ENCODE measurements at regions not wholly inside any gene's neighbourhood (a gene's known extent, or its start where the extent isn't known, plus 50 kb on each side); places are given as distances from the start of the nearest gene placed in this dataset.

DNA sequence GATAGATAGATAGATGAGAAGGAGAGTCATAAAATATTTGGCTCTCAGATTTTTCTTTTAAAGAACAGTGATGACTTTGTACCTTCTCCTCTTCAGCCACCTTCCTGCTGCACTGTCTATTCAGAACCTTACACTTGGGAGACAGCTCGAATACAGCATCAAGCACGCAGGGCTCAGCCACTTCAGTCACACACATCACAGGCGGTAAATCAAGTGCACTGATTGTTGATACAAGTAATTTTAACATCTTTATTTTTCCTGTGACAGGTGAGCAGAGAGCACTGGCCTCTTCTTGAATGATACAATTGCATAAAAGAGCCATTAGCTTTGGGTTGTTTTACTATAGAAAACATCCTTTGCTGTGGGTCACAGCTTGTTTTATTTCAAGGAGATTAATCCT lies 1118.5 kb upstream of the EYS start:
- Histone ChIP-seq H3K4me3 (ENCODE audit: low read depth, low read length) (no peak overlapping the region), H3K27me3 (replicated peaks) (no peaks in the 10 kb centered on the region), H3K36me3 (replicated peaks) (no peaks in the 10 kb centered on the region), H3K27ac (no peak overlapping the region)
- TF ChIP-seq, protein P1, sequence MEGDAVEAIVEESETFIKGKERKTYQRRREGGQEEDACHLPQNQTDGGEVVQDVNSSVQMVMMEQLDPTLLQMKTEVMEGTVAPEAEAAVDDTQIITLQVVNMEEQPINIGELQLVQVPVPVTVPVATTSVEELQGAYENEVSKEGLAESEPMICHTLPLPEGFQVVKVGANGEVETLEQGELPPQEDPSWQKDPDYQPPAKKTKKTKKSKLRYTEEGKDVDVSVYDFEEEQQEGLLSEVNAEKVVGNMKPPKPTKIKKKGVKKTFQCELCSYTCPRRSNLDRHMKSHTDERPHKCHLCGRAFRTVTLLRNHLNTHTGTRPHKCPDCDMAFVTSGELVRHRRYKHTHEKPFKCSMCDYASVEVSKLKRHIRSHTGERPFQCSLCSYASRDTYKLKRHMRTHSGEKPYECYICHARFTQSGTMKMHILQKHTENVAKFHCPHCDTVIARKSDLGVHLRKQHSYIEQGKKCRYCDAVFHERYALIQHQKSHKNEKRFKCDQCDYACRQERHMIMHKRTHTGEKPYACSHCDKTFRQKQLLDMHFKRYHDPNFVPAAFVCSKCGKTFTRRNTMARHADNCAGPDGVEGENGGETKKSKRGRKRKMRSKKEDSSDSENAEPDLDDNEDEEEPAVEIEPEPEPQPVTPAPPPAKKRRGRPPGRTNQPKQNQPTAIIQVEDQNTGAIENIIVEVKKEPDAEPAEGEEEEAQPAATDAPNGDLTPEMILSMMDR (IDR thresholded peaks at IDR 0.05; ENCODE audit: low read depth, low read length, missing control alignments): no peak
- no peak for DNase-seq
- in situ Hi-C loops (cut with HindIII; ENCODE audit: low pct_ligation_motif_present, low sequenced_read_pairs): no loop called here

DNA sequence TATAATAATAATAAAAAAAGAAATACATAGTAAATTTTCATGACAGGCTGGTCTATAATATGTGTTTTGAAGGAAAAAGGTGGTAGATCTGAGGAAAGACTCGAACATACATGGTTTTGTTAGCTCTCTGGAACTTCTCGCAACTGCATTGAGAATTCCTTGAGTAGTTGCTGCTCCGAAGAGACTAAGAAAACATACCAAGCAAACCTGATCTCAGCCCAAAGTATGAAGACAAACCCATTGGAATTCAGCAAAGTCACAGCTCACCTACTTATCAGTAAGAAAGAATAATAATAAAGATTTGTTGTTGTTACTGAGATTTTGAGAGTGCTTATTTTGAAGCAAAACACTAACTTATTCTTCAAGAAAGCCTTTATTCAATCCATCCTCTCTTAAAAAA lies 1107.1 kb upstream of the EYS start:
- DNase-seq: no peak

DNA sequence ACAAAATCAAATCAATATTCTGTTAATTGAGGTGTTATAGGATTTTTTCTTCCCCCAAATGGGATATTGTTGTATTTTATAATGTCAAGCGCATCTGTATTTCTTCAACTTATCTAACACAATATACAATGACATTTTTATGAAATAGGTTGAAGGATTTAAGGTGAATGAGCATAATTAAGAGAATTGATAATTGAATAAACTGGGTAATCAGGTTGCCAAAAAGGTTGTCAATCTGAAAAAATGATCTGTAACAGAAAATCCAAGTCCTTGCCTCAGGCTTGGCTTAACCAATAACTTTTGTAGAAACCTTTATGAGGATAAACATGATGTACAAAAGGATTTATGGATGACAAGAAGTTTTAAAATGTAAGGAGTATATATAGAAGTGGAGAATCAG lies 1101.7 kb upstream of the EYS start:
- Histone ChIP-seq H3K27me3 (replicated peaks) (no peaks in the 10 kb centered on the region), H3K36me3 (replicated peaks) (no peaks in the 10 kb centered on the region), H3K27ac (no peak overlapping the region), H3K4me3 (ENCODE audit: low read depth, low read length) (no peak overlapping the region)
- in situ Hi-C loops (cut with HindIII; ENCODE audit: low pct_ligation_motif_present, low sequenced_read_pairs): no loop called here
- no peak for DNase-seq
- TF ChIP-seq, protein P1 (IDR thresholded peaks at IDR 0.05; ENCODE audit: low read depth, low read length, missing control alignments): no peak

More for the DNA sequence above, 1107.1 kb upstream of the EYS start:
- H3K27ac ChIP-seq: no peak overlapping the region
- TF ChIP-seq, protein P1 (IDR thresholded peaks at IDR 0.05; ENCODE audit: low read depth, low read length, missing control alignments): no peak
- no peaks in the 10 kb centered on the region for H3K27me3 ChIP-seq (replicated peaks)
- no peaks in the 10 kb centered on the region for H3K36me3 ChIP-seq (replicated peaks)
- in situ Hi-C loops (cut with HindIII; ENCODE audit: low pct_ligation_motif_present, low sequenced_read_pairs): no loop called here
- no peak overlapping the region for H3K4me3 ChIP-seq (ENCODE audit: low read depth, low read length)

DNA sequence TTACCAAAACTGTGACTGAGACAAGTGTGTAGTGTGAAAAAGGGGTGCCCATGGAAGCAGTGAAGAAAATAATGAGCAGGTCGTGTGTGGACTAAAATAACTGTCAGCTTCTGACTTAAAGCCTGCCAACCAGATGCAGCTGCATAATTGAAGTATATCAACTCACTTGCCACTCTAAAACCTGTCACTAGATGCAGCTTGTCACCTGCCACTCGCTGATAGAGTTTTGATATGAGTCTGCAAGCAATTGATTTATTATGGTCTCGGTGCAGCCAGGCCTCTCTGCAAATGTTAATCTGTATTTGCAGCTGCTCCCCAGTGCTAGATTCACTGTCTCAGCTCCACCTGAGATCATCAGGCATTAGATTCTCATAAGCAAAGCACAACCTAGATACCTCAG lies 1090.0 kb upstream of the EYS start:
- H3K36me3 ChIP-seq (replicated peaks): no peaks in the 10 kb centered on the region
- no peak overlapping the region for H3K27ac ChIP-seq
- TF ChIP-seq, protein P1 (IDR thresholded peaks at IDR 0.05; ENCODE audit: low read depth, low read length, missing control alignments): no peak
- in situ Hi-C loops (cut with HindIII; ENCODE audit: low pct_ligation_motif_present, low sequenced_read_pairs): no loop called here
- no peak for DNase-seq
- H3K27me3 ChIP-seq (replicated peaks): no peaks in the 10 kb centered on the region
- H3K4me3 ChIP-seq (ENCODE audit: low read depth, low read length): no peak overlapping the region

DNA sequence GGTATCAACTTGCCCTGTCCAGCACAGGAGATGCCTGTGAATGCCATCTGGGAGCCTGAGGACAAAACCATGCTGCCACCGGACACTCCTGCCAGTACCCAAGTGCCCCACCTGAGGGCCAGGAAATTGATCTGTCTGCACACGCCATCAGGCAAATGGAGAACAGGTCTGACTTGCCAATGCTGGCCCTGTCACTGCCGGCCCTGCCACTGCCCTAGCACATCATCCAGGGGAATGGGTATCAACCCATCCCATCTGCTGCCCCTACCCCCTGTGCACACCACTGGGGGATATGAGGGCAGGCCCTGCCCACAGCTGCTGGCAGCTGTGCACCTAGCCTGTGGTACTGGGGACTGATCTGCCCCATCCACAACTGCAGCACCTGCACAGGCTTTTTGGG lies 1081.6 kb upstream of the EYS start:
- H3K27ac ChIP-seq: no peak overlapping the region
- DNase-seq: no peak
- H3K4me3 ChIP-seq (ENCODE audit: low read depth, low read length): no peak overlapping the region
- H3K36me3 ChIP-seq (replicated peaks): no peaks in the 10 kb centered on the region
- TF ChIP-seq, protein P1 (IDR thresholded peaks at IDR 0.05; ENCODE audit: low read depth, low read length, missing control alignments): no peak
- in situ Hi-C loops (cut with HindIII; ENCODE audit: low pct_ligation_motif_present, low sequenced_read_pairs): no loop called here
- H3K27me3 ChIP-seq (replicated peaks): no peaks in the 10 kb centered on the region

DNA sequence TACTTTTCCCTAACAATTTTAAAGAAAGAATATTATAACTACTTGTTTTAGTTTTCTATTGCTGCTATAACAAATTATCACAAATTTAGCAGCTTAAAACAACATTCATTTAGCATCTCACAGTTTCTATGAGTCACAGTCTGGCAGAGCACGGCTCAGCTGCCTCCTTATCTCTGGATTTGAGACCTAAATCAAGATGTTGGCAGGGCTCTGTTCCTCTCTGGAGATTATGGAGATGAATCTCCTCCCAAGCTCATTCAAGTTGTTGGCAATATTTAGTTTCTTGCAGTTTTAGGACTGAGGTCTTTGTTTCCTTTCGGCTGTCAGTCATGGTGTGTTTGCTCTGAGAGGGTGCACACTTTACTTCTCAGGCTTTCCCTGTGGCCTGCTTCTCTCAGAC lies 1065.8 kb upstream of the EYS start:
- H3K27me3 ChIP-seq (replicated peaks): no peaks in the 10 kb centered on the region
- in situ Hi-C loops (cut with HindIII; ENCODE audit: low pct_ligation_motif_present, low sequenced_read_pairs): no loop called here
- no peaks in the 10 kb centered on the region for H3K36me3 ChIP-seq (replicated peaks)
- TF ChIP-seq, protein P1 (IDR thresholded peaks at IDR 0.05; ENCODE audit: low read depth, low read length, missing control alignments): no peak
- H3K4me3 ChIP-seq (ENCODE audit: low read depth, low read length): no peak overlapping the region
- no peak overlapping the region for H3K27ac ChIP-seq
- DNase-seq: peak; percentile 4

Data from brain microvascular endothelial cell (primary cell).